ENCODE measurements at regions not wholly inside any gene's neighbourhood (a gene's known extent, or its start where the extent isn't known, plus 50 kb on each side); places are given as distances from the start of the nearest gene placed in this dataset.

- TF ChIP-seq POLR2AphosphoS5 (IDR thresholded peaks at IDR 0.05; ENCODE audit: low read depth, low read length): no peak
These were observed 167.7 kb upstream of the CDYL start for GRCh38 chr6:4608361-4609115.

- TF ChIP-seq SIN3A (IDR thresholded peaks at IDR 0.05; ENCODE audit: borderline replicate concordance, insufficient read depth, low read length) (no peak), POLR2AphosphoS5 (IDR thresholded peaks at IDR 0.05; ENCODE audit: low read depth, low read length) (no peak), FOXP2 (optimal IDR thresholded peaks at IDR 0.05; ENCODE audit: borderline replicate concordance, extremely low read depth, extremely low read length, insufficient read depth) (no peak), REST (IDR thresholded peaks at IDR 0.05; ENCODE audit: insufficient read depth in 1 of 2, low read depth in 2 of 2, low read length in 2 of 2) (no peak)
These were observed 168.4 kb upstream of the CDYL start for GRCh38 chr6:4607793-4608192.

- TF ChIP-seq POLR2AphosphoS5 (IDR thresholded peaks at IDR 0.05; ENCODE audit: low read depth, low read length): no peak
These were observed 169.1 kb upstream of the CDYL start for GRCh38 chr6:4606821-4607704.

GRCh38 chr6:4606016-4606415, 170.2 kb upstream of the CDYL start:
- TF ChIP-seq FOXP2 (optimal IDR thresholded peaks at IDR 0.05; ENCODE audit: borderline replicate concordance, extremely low read depth, extremely low read length, insufficient read depth): no peak

- no peak for TF ChIP-seq POLR2AphosphoS5 (IDR thresholded peaks at IDR 0.05; ENCODE audit: low read depth, low read length)
- no peak for TF ChIP-seq TAF1 (IDR thresholded peaks at IDR 0.05; ENCODE audit: borderline replicate concordance, insufficient read depth, low read length)
- TF ChIP-seq FOXP2 (optimal IDR thresholded peaks at IDR 0.05; ENCODE audit: borderline replicate concordance, extremely low read depth, extremely low read length, insufficient read depth): no peak
- TF ChIP-seq REST (IDR thresholded peaks at IDR 0.05; ENCODE audit: insufficient read depth in 1 of 2, low read depth in 2 of 2, low read length in 2 of 2): no peak
- no peak for TF ChIP-seq SIN3A (IDR thresholded peaks at IDR 0.05; ENCODE audit: borderline replicate concordance, insufficient read depth, low read length)
These were observed 172.3 kb upstream of the CDYL start for GRCh38 chr6:4603856-4604369.

- no peak for TF ChIP-seq POLR2AphosphoS5 (IDR thresholded peaks at IDR 0.05; ENCODE audit: low read depth, low read length)
- no peak for TF ChIP-seq TAF1 (IDR thresholded peaks at IDR 0.05; ENCODE audit: borderline replicate concordance, insufficient read depth, low read length)
- TF ChIP-seq REST (IDR thresholded peaks at IDR 0.05; ENCODE audit: insufficient read depth in 1 of 2, low read depth in 2 of 2, low read length in 2 of 2): no peak
- no peak for TF ChIP-seq SIN3A (IDR thresholded peaks at IDR 0.05; ENCODE audit: borderline replicate concordance, insufficient read depth, low read length)
- TF ChIP-seq FOXP2 (optimal IDR thresholded peaks at IDR 0.05; ENCODE audit: borderline replicate concordance, extremely low read depth, extremely low read length, insufficient read depth): no peak
These were observed 172.9 kb upstream of the CDYL start for GRCh38 chr6:4603291-4603690.

Data from PFSK-1 (cell line).